Lower lobe of right lung (tissue), 2 donors: ENCODE measurements at regions not wholly inside any gene's neighbourhood (a gene's known extent, or its start where the extent isn't known, plus 50 kb on each side); places are given as distances from the start of the nearest gene placed in this dataset.

ENCODE experiments used
- ATAC-seq, 2 donors: fragments of 200-7000 bp; cut with Tn5 transposase; one replicate each; pipeline ENCODE4 v1.9.1; 2020 to 2022; ENCODE audit warnings: mild to moderate bottlenecking in 2 of 2, moderate library complexity in 2 of 2
- DNase-seq: peaks from one replicate; pipeline ENCODE4 v3.0.0-alpha.2; 2020
- H3K27ac ChIP-seq: fragments of 200-600 bp; one replicate; pipeline ENCODE4 v1.8.0; 2022
- H3K27me3 ChIP-seq: fragments of 200-600 bp; one replicate; pipeline ENCODE4 v1.8.0; 2022; ENCODE audit warnings: low read depth
- H3K36me3 ChIP-seq: fragments of 200-600 bp; one replicate; pipeline ENCODE4 v1.8.0; 2022; ENCODE audit warnings: mild to moderate bottlenecking
- H3K4me1 ChIP-seq: fragments of 200-600 bp; one replicate; pipeline ENCODE4 v1.8.0; 2022
- H3K4me3 ChIP-seq: fragments of 200-600 bp; one replicate; pipeline ENCODE4 v1.8.0; 2022; ENCODE audit warnings: mild to moderate bottlenecking
- H3K9me3 ChIP-seq: fragments of 200-600 bp; one replicate; pipeline ENCODE4 v1.8.0; 2022
- CTCF ChIP-seq: fragments of 200-600 bp; IDR thresholded peaks from one replicate; pipeline ENCODE4 v1.8.0; 2022; ENCODE audit warnings: antibody characterized with exemption, mild to moderate bottlenecking
- intact Hi-C: fragments of 100-400 bp; cut with DNase I; formaldehyde crosslinking; loops from one replicate; pipeline ENCODE4 v1.11.0; 2022
- donor health status: DM: no; HTN: yes; CAD: no; lungs with severe emphysema.

GRCh38 chr6:103018426-103018825 is 1624.9 kb downstream of the GRIK2 start:
- no peak for ATAC-seq
- TF ChIP-seq CTCF: no peak
- Histone ChIP-seq H3K27ac (no peak overlapping the region), H3K9me3 (no peaks in the 10 kb centered on the region), H3K36me3 (no peaks in the 10 kb centered on the region), H3K27me3 (no peaks in the 10 kb centered on the region), H3K4me1 (no peaks in the 10 kb centered on the region), H3K4me3 (no peak overlapping the region)
- no peak for DNase-seq
- intact Hi-C loops: no loop called here

GRCh38 chr6:103017878-103018277 is 1624.4 kb downstream of the GRIK2 start:
- no peaks in the 10 kb centered on the region for H3K36me3 ChIP-seq
- no peak for TF ChIP-seq CTCF
- intact Hi-C loops: no loop called here
- ATAC-seq: no peak
- no peak overlapping the region for H3K4me3 ChIP-seq
- no peaks in the 10 kb centered on the region for H3K27me3 ChIP-seq
- no peak for DNase-seq
- no peaks in the 10 kb centered on the region for H3K9me3 ChIP-seq
- no peaks in the 10 kb centered on the region for H3K4me1 ChIP-seq
- no peak overlapping the region for H3K27ac ChIP-seq

GRCh38 chr6:103011605-103012004 is 1618.1 kb downstream of the GRIK2 start:
- no peak for TF ChIP-seq CTCF
- H3K4me1 ChIP-seq: no peaks in the 10 kb centered on the region
- DNase-seq (no peak), ATAC-seq (no peak)
- intact Hi-C loops: no loop called here
- no peak overlapping the region for H3K4me3 ChIP-seq
- no peaks in the 10 kb centered on the region for H3K36me3 ChIP-seq
- H3K9me3 ChIP-seq: no peaks in the 10 kb centered on the region
- H3K27me3 ChIP-seq: no peaks in the 10 kb centered on the region
- no peak overlapping the region for H3K27ac ChIP-seq

GRCh38 chr6:103002282-103002681 is 1608.8 kb downstream of the GRIK2 start:
- ATAC-seq: no peak
- no peak for TF ChIP-seq CTCF
- Histone ChIP-seq H3K4me1 (no peaks in the 10 kb centered on the region), H3K27ac (no peak overlapping the region), H3K36me3 (no peaks in the 10 kb centered on the region), H3K9me3 (no peaks in the 10 kb centered on the region), H3K27me3 (no peaks in the 10 kb centered on the region), H3K4me3 (no peak overlapping the region)
- no peak for DNase-seq
- intact Hi-C loops: no loop called here

GRCh38 chr6:103001724-103002123 is 1608.2 kb downstream of the GRIK2 start:
- Histone ChIP-seq H3K4me1 (no peaks in the 10 kb centered on the region), H3K27me3 (no peaks in the 10 kb centered on the region), H3K36me3 (no peaks in the 10 kb centered on the region), H3K9me3 (no peaks in the 10 kb centered on the region), H3K4me3 (no peak overlapping the region), H3K27ac (no peak overlapping the region)
- intact Hi-C loops: no loop called here
- no peak for DNase-seq
- no peak for TF ChIP-seq CTCF
- no peak for ATAC-seq

- no peak for TF ChIP-seq CTCF
- H3K9me3 ChIP-seq: no peaks in the 10 kb centered on the region
- DNase-seq (no peak), ATAC-seq (no peak)
- no peaks in the 10 kb centered on the region for H3K27me3 ChIP-seq
- no peaks in the 10 kb centered on the region for H3K4me1 ChIP-seq
- no peak overlapping the region for H3K4me3 ChIP-seq
- no peaks in the 10 kb centered on the region for H3K36me3 ChIP-seq
- H3K27ac ChIP-seq: no peak overlapping the region
- intact Hi-C loops: no loop called here
Measured at GRCh38 chr6:103000688-103001087, 1607.2 kb downstream of the GRIK2 start.
